Testis (tissue), 2 donors: ENCODE measurements at regions not wholly inside any gene's neighbourhood (a gene's known extent, or its start where the extent isn't known, plus 50 kb on each side); places are given as distances from the start of the nearest gene placed in this dataset.

Experiments
- POLR2A ChIP-seq: fragments of 450-650 bp; IDR thresholded peaks from one replicate; pipeline ENCODE4 v1.6.1; 2017; ENCODE audit warnings: antibody characterized with exemption, mild to moderate bottlenecking, moderate library complexity
- TF ChIP-seq, protein P1 (sequence below), 3 experiments: fragments of 450-650 bp in 2 of 3; fragments of 200-600 bp in 1 of 3; sonication (generic) in 1 of 3; IDR thresholded peaks; one replicate each; pipeline ENCODE4 v1.5.1; 2016 to 2019; ENCODE audit warnings: antibody characterized with exemption in 3 of 3, mild to moderate bottlenecking in 2 of 3, moderate library complexity in 1 of 3

DNA sequence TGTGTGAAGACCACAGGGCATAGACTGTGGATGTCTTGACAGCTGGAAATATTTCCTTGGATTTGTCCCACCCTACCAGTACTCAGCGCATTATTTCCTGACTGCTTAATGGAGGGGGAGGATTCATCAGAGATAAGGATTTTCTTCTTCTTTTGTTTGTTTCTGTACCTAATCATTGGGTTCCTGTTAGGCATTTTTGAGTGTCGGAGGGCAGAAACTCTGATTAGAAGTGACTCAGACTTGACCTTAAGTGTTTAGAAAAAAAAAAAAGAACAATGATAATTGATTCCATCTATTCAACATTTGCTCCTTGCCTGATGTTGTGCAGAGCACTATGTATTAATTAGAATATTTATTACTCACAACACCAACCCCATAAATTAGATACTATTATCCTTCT is 78.5 kb upstream of the SYNPR start:
- TF ChIP-seq, protein P1, sequence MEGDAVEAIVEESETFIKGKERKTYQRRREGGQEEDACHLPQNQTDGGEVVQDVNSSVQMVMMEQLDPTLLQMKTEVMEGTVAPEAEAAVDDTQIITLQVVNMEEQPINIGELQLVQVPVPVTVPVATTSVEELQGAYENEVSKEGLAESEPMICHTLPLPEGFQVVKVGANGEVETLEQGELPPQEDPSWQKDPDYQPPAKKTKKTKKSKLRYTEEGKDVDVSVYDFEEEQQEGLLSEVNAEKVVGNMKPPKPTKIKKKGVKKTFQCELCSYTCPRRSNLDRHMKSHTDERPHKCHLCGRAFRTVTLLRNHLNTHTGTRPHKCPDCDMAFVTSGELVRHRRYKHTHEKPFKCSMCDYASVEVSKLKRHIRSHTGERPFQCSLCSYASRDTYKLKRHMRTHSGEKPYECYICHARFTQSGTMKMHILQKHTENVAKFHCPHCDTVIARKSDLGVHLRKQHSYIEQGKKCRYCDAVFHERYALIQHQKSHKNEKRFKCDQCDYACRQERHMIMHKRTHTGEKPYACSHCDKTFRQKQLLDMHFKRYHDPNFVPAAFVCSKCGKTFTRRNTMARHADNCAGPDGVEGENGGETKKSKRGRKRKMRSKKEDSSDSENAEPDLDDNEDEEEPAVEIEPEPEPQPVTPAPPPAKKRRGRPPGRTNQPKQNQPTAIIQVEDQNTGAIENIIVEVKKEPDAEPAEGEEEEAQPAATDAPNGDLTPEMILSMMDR (IDR thresholded peaks at IDR 0.05) = no peak
- no peak for TF ChIP-seq POLR2A
